Head of caudate nucleus (tissue), 42 donors: ENCODE measurements at regions not wholly inside any gene's neighbourhood (a gene's known extent, or its start where the extent isn't known, plus 50 kb on each side); places are given as distances from the start of the nearest gene placed in this dataset.

Experiments used
- DNase-seq, 42 donors: peaks; one replicate each; pipeline versions ENCODE4 v3.0.0 to v3.0.0-alpha.2; 2020 to 2021; ENCODE audit warnings: mixed read lengths in 7 of 42
- intact Hi-C: fragments of 100-400 bp; cut with DNase I; formaldehyde crosslinking; loops from one replicate; pipeline ENCODE4 v1.15.0; 2022

DNA sequence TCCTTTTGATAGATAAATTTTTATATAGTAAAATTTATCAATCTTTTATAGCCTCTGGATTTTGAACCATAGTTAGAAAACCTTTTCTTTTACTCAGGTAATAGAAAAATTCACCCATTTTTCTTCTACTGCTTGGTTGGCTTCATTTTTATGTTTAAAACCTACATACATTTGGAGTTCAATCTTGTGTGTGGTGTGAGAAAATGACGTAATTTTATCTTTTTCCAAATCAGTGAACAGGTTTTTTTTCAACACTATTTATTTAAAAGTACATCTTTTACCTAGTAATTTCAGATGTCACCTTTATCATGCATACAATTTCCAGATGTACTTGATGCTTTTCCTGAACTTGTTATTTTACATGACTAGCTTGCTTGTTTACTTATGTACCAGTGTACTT lies 200.2 kb downstream of the TRIM36 start:
- DNase-seq: no peak
- intact Hi-C loops: no loop called here

GRCh38 chr5:114957384-114957783 lies 212.3 kb downstream of the TRIM36 start:
- intact Hi-C loops: no loop called here
- DNase-seq: no peak

DNA sequence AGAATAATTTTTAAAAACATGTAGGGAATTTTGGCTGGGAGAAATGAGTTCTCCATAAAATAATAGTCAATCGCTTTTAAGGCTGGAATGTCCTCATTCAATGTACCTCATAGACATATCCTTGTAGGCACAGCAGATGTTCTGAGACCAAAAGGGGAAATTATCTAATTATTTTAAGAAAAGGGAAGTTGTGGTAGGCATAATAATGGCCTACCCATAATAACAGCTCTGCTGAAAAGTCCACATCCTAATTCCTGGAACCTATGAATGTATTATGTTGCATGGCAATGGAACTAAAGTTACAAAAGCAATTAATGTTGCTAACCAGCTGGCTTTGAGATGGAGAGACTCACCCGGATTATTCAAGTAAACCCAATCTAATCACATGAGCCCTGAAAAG lies 216.1 kb downstream of the TRIM36 start:
- DNase-seq: no peak

DNA sequence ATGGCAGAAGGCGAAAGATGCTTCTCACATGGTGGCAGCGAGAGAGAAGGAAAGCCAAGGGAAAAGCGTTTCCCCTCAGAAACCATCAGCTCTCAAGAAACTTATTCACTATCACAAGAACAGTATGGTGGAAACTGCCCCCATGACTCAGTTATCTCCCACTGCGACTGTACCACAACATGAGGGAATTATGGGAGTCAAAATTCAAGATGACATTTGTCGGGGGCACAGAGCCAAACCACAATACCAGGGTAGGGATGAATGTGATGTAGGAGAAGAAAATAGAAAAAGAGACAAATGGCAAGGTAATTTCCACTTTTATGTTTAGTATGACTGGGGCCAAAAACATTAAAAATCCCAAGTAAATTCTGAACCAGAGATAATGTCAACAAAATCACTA lies 216.8 kb downstream of the TRIM36 start:
- intact Hi-C loops: no loop called here
- no peak for DNase-seq

More for the DNA sequence above, 216.1 kb downstream of the TRIM36 start:
- intact Hi-C loops: no loop called here

DNA sequence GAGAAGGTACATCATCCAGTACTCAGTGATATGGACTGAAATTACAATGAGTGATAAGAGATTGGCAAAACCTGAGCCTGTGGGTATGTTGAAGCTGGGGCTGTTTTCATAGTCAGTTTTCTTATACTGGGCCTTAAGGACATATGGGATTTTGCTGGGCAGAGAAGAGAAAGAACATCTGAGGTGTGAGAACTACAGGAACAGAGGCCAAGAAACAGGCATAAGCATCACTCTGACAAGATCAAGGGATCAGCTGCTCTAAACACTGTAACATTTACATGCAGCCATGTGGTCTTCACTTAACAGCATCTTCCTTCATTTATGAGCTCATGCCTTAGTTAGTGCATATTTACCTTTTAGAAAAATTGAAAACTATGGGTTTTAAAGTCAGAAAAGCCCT lies 220.0 kb downstream of the TRIM36 start:
- intact Hi-C loops: no loop called here
- DNase-seq: no peak

- no peak for DNase-seq
- intact Hi-C loops: no loop called here
These were observed 220.6 kb downstream of the TRIM36 start for GRCh38 chr5:114948986-114949621.

DNA sequence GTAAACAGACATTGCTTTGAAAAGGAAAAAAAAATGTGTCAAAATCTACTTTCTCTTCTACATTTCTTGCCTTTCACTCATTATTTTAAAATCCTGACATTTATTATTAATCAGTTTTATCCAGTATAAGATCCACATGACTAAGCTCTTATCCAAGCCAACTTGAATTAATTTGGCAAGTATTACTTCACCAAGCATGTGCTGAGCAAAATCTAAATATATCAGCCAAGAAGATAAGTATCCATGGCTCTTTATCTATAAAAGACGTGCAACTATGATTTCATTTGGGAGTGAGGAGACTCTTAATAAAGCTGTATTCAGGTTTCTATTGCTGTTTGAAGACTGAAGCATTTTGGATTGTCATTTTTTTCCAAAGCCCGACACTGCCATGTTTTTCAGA lies 221.3 kb downstream of the TRIM36 start:
- intact Hi-C loops: no loop called here
- DNase-seq: no peak

DNA sequence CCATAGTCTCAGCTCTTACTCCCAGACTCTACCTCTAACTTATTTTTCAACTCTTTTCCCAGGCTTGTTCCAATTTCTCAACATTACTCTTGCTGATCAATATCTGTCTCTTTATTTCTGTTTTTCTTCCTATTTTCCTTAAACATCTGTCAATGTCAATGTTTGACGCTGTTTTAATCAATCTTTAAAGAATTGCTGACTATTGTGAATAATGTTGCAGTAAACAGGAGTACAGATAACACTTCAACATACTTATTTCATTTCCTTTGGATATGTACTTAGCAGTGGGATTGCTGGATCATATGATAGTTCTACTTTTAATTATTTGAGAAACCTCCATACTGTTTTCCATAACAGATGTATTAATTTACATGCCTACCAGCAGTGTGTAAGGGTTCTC lies 229.0 kb downstream of the TRIM36 start:
- no peak for DNase-seq
- intact Hi-C loops: no loop called here

GRCh38 chr5:114935490-114935889 lies 234.2 kb downstream of the TRIM36 start:
- DNase-seq: no peak
- intact Hi-C loops: no loop called here

GRCh38 chr5:114928644-114929462 lies 240.9 kb downstream of the TRIM36 start:
- intact Hi-C loops: no loop called here
- no peak for DNase-seq

- intact Hi-C loops: no loop called here
- no peak for DNase-seq
These were observed 244.9 kb downstream of the TRIM36 start for GRCh38 chr5:114924769-114925168.

GRCh38 chr5:114912189-114912920 lies 257.4 kb downstream of the TRIM36 start:
- intact Hi-C loops: no loop called here
- DNase-seq: no peak

DNA sequence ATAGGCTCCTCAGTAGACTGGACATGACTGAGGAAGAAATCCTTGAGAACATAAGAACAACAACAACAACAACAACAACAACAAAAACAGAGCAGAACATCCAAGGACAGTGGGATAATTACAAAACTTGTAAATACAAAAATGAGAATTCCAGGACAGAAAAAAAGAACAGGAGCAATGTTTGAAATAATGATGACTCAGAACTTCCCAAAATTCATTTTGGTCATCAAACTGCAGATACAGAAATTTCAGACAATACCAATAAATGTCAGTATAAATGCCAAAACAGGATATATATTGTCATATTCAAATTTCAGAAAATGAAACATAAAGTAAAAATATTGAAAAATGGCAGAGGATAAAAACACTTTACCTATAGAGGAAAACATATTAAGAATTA lies 259.0 kb downstream of the TRIM36 start:
- no peak for DNase-seq
- intact Hi-C loops: no loop called here

GRCh38 chr5:114909424-114909823 lies 260.3 kb downstream of the TRIM36 start:
- DNase-seq: no peak
- intact Hi-C loops: no loop called here

GRCh38 chr5:114903767-114904166 lies 265.9 kb downstream of the TRIM36 start:
- no peak for DNase-seq
- intact Hi-C loops: no loop called here

DNA sequence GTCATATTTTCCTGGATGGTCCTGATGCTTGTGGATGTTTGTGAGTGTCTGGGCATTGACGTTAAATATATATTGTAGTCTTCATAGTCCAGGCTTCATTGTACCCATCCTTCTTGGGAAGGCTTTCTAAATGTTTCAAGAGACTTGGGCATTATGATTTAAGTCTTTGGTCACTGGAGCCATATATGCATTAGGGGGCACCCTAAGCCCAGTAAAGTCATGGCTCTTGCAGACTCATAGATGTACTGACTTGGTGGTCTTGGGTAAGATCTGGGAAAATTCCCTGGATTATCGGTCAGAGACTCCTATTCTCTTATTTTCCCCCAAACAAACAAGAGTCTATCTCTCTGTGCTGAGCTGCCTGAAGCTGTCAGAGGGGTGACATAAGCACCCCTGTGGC lies 271.1 kb downstream of the TRIM36 start:
- intact Hi-C loops: no loop called here
- DNase-seq: peak in 1 of 42 donors; percentile 3

- DNase-seq: no peak
- intact Hi-C loops: no loop called here
These were observed 286.0 kb downstream of the TRIM36 start for GRCh38 chr5:114883675-114884074.

DNA sequence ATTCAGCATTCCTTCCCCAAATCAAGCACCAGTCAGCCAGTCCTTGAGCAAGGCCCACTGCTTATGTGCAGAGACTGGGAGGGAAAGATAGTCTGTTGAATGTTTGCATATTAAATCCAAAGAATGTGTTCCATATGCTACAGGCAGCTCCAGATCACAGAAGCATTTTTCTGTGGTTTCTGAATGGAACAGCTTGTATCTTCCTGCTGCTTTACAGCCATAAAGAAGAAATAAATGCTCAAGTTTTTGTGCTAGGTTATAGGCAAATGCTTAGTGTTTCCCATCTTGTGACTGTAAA lies 310.3 kb downstream of the TRIM36 start:
- no peak for DNase-seq
- intact Hi-C loops: no loop called here

DNA sequence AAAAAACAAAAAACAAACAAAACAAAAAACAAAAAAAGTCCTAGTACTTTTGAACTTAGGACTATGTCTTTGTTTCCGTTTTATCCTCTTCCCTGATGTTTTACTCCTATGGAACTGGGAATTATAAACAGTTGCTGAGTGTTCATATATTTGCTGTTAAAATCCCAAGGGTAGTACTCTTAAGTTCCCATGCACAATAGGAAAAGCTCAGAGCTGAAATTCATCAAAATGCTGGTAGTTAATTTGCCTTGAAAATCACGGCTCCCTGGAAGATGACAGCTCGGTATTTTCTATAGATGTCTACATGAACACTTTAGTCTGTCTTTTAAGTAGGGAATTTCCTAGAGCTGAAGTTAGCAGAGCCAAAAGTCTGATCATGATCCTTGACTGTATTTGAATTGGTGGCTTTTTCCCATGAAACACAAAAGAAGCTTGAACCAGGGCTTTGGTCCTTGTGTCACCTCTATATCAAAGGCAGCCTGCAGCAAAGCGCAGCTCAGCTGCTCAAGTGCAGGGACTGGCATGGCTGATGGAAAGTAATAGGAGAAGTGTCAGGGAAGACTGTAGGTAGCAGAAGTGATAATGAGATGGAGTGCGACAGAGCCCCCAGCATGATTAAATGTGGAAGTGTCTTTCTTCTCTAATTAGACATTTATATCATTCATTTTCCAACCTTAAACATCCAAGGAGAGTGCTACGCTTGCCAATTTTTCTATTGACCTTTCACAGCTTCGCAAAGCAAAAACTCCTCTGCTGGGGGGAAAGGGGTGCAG lies 310.9 kb downstream of the TRIM36 start:
- intact Hi-C loops: no loop called here
- no peak for DNase-seq
